ENCODE measurements at regions not wholly inside any gene's neighbourhood (a gene's known extent, or its start where the extent isn't known, plus 50 kb on each side); places are given as distances from the start of the nearest gene placed in this dataset.
"Not testable (repeated sequence)": the region's sequence is repeated elsewhere in the genome, so short reads cannot be mapped to it uniquely, and the experiment has no call there.

DNA sequence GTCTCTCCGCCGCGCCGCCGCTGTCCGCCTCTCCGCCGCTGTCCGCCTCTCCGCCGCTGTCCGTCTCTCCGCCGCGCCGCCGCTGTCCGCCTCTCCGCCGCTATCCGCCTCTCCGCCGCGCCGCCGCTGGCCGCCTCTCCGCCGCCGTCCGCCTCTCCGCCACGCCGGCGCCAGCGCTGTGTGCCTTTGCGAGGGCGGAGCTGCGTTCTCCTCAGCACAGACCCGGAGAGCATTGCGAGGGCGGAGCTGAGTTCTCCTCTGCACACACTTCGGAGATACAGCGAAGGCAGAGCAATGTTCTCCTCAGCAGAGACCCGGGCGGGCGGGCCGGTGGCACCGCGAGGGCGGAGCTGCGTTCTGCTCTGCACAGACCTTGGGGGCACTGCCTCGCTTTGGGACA is 327.4 kb upstream of the PLGLB1 start:
- DNase-seq (ENCODE audit: low read depth) = not testable (repeated sequence)

DNA sequence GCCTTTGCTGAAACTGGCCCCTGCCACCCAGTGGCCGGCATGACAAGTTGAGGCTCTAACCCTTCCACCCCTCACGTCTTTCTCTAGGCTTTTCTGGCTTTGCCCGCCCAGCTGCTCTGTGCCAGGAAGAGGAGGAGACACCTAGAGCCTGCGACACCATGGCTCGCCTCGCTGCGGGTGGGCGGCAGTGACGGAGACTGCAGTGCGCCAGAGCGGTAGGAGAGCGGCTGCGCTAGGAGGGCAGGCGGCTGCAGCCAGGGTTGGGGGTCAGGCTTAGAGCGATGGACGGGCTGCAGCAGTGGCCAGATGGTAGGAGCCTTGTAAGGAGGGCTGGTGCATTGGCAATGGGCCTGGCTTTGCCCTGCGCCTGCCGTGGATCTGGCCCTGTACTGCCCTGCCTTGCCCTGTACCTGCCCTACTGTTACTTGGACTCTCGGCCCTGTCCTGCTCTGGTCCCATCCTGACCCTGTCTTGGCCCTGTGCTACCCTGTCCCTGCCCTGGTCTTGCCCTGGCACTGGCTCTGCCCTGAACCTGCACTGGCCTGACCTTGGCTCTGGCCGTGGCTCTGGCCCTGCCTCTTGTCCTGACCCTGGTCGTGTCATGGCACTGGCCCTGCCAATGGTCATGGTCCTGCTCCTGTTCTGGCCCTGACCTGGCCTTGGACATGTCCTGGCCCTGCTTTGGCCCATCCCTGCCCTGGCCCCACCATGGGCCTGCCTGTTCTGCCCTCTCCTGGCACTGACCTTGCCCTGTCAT is 330.7 kb upstream of the PLGLB1 start:
- not testable (repeated sequence) for DNase-seq (ENCODE audit: low read depth)

DNA sequence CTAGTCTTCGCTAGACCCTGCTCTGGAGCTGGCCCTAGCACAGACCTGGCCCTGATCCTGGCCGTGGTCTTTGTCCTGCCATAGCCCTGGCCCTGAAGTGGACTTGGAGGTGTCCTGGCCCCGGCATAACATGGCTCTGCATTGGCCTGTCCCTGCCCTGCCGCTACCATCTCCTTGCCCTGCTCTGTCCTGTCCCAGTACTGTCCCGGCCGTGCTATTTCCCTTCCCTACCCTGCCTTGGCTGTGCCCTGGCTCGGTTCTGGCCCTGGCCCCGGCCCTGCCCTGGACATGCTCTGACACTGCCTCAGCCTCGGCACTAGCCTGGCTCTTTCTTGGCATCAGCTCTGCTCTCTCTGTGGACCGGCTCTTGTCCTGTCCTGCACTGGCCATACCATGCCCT is 331.8 kb upstream of the PLGLB1 start:
- not testable (repeated sequence) for DNase-seq (ENCODE audit: low read depth)

DNA sequence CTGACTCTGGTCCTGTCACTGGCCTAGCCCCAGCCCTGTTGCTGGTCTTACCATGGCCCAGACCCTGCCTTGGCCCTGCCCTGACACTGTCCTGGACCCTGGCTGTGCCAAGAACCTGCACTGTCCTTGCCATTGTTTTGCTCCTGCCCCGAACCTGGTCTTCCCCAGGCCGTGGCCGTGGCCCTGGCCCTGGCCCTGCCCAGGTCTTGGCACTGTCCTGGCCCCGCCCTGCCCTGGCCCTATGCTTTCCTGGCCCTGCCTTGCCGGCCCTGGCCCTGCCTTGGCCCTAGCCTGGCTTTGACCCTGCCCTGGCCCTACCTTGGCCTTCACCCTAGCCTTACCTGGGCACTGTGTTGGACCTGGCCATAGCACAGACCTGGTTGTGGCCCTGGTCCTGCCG is 332.5 kb upstream of the PLGLB1 start:
- DNase-seq (ENCODE audit: low read depth) = not testable (repeated sequence)

DNA sequence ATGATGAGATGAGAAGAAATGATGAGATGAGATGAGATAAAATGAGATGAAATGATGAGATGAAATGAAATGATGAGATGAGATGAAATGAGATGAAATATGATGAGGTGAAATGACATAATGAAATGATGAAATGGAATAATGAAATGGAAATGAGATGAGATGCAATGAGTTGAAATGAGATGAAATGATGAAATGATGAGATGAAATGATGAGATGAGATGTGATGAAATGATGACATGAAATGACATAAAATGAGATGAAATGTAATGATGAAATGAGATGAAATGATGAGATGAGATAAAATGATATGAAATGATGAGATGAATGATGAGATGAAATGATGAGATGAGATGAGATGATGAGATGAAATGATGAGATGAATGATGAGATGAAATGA is 338.6 kb upstream of the PLGLB1 start:
- DNase-seq (ENCODE audit: low read depth) = not testable (repeated sequence)

DNA sequence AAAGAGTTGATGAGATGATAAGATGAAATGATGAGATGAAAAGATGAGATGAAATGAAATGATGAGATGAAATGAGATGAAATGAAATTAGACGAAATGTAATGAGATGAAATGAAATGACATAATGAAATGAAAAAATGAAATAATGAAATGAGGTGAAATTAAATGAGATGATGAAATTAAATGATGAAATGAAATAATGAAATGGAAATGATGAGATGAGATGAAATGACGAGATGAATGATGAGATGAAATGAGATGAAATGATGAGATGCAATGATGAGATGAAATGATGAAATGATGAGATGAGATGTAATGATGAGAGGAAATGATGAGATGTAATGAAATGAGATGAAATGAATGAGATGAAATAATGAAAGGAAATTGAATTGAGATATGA is 339.3 kb upstream of the PLGLB1 start:
- DNase-seq (ENCODE audit: low read depth) = not testable (repeated sequence)

DNA sequence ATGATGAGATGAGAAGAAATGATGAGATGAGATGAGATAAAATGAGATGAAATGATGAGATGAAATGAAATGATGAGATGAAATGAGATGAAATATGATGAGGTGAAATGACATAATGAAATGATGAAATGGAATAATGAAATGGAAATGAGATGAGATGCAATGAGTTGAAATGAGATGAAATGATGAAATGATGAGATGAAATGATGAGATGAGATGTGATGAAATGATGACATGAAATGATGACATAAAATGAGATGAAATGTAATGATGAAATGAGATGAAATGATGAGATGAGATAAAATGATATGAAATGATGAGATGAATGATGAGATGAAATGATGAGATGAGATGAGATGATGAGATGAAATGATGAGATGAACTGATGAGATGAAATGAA is 340.2 kb upstream of the PLGLB1 start:
- DNase-seq (ENCODE audit: low read depth) = not testable (repeated sequence)

DNA sequence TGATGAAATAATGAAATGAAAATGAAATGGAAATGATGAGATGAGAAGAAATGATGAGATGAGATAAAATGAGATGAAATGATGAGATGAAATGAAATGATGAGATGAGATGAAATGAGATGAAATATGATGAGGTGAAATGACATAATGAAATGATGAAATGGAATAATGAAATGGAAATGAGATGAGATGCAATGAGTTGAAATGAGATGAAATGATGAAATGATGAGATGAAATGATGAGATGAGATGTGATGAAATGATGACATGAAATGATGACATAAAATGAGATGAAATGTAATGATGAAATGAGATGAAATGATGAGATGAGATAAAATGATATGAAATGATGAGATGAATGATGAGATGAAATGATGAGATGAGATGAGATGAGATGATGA is 342.7 kb upstream of the PLGLB1 start:
- not testable (repeated sequence) for DNase-seq (ENCODE audit: low read depth)

DNA sequence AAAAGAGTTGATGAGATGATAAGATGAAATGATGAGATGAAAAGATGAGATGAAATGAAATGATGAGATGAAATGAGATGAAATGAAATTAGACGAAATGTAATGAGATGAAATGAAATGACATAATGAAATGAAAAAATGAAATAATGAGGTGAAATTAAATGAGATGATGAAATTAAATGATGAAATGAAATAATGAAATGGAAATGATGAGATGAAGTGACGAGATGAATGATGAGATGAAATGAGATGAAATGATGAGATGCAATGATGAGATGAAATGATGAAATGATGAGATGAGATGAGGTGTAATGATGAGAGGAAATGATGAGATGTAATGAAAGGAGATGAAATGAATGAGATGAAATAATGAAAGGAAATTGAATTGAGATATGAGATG is 343.4 kb upstream of the PLGLB1 start:
- not testable (repeated sequence) for DNase-seq (ENCODE audit: low read depth)

DNA sequence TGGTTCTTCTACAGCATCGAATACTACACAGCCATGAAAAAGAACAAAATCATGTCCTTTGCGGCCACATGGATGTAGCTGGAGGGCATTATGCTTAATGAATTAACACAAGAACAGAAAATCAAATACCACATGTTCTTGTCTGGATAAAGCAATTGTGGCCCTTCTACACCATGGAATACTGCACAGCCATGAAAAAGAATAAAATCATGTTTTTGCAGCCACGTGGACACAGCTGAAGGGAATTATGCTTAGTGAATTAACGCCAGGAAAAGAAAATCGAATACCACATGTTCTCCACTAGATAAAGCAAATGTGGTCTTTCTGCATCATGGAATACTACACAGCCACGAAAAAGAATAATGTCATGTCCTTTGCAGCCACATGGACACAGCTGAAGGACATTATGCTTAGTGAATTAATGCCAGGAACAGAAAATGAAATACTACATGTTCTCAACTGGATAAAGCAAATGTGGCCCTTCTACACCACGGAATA is 361.8 kb upstream of the PLGLB2 start:
- not testable (repeated sequence) for DNase-seq (ENCODE audit: low read depth)

DNA sequence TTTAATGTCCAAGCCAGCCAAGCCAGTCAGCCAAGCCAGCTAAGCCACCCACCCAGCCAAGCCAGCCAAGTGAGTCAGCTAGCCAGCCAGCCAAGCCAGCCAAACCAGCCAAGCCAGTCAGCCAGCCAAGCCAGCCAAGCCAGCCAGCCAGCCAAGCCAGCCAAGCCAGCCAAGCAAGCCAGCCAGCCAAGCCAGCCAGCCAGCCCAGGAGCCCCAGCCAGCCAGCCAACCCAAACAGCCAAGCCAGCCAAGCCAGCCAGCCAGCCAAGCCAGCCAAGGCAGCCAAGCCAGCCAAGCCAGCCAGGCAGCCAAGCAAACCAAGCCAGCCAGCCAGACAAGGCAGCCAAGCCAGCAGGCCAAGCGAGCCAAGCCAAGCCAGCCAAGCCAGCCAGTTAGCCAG is 352.1 kb upstream of the PLGLB2 start:
- DNase-seq (ENCODE audit: low read depth) = not testable (repeated sequence)

DNA sequence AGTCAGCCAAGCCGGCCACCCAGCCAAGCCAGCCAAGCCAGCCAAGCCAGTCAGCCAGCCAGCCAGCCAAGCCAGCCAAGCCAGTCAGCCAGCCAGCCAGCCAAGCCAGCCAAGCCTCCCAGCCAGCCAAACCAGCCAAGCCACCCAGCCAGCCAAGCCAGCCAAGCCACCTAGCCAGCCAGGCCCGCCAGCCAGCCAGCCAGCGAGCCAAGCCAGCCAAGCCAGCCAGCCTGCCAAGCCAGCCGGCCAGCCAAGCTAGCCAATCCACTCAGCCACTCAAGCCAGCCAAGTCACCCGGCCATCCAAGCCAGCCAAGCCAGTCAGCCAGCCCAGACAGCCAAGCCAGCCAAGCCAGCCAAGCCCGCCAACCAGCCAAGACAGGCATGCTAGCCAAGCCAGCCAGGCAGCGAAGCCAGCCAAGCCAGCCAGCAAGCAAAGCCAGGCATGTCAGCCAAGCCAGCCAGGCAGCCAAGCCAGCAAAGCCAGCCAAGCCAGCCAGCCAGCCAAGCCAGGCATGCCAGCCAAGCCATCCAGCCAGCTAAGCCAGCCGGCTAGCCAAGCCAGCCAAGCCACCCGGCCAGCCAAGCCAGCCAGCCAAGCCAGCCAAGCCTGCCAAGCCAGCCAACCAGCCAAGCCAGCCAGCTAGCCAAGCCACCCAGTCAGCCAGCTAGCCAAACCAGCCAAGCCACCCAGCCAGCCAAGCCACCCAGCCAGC is 351.2 kb upstream of the PLGLB2 start:
- not testable (repeated sequence) for DNase-seq (ENCODE audit: low read depth)

DNA sequence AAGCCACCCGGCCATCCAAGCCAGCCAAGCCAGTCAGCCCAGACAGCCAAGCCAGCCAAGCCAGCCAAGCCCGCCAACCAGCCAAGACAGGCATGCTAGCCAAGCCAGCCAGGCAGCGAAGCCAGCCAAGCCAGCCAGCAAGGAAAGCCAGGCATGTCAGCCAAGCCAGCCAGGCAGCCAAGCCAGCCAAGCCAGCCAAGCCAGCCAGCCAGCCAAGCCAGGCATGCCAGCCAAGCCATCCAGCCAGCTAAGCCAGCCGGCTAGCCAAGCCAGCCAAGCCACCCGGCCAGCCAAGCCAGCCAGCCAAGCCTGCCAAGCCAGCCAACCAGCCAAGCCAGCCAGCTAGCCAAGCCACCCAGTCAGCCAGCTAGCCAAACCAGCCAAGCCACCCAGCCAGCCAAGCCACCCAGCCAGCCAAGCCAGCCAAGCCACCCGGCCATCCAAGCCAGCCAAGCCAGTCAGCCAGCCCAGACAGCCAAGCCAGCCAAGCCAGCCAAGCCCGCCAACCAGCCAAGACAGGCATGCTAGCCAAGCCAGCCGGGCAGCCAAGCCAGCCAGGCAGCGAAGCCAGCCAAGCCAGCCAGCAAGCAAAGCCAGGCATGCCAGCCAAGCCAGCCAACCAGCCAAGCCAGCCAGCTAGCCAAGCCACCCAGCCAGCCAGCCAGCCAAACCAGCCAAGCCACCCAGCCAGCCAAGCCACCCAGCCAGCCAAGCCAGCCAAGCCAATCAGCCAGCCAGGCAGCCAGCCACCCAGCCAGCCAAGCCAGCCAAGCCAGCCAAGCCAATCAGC is 350.4 kb upstream of the PLGLB2 start:
- DNase-seq (ENCODE audit: low read depth) = not testable (repeated sequence)

DNA sequence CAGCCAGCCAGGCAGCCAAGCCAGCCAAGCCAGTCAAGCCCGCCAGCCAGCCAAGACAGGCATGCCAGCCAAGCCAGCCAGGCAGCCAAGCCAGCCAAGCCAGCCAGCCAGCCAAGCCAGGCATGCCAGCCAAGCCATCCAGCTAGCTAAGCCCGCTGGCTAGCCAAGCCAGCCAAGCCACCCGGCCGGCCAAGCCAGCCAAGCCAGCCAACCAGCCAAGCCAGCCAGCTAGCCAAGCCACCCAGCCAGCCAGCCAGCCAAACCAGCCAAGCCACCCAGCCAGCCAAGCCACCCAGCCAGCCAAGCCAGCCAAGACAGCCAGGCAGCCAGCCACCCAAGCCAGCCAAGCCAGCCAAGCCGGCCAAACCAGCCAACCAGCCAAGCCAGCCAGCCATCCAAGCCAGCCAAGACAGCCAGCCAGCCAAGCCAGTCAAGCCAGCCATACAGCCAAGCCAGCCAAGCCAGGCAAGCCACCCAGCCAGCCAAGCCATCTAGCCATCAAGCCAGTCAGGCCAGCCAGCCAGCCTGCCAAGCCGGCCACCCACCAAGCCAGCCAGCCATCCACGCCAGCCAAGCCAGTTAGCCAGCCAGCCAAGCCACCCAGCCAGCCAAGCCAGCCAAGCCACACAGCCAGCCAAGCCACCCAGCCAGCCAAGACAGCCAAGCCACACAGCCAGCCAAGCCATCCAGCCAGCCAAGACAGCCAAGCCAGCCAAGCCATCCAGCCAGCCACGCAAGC is 349.2 kb upstream of the PLGLB2 start:
- DNase-seq (ENCODE audit: low read depth) = not testable (repeated sequence)

DNA sequence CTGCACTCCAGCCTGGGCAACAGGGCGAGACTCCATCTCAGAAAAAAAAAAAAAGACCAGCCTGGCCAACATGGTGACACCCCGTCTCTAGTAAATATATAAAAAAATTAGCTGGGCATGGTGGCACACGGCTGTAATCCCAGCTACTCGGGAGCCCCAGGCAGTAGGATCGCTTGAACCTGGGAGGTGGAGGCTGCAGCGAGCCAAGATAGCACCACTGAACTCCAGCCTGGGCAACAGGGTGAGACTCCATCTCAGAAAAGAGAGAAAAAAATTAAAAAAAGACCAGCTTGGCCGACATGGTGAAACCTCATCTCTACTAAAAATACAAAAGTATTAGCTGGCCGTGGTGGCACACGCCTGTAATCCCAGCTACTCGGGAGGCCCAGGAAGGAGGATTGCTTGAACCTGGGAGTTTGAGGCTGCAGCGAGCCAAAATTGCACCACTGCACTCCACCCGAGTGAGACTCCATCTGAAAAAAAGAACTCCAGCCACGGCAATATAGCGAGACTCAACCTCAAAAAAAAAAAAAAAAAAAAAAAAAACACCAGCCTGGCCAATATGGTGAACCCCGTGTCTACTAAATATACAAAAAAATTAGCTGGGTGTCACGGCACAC is 346.1 kb upstream of the PLGLB2 start:
- DNase-seq (ENCODE audit: low read depth) = no peak

DNA sequence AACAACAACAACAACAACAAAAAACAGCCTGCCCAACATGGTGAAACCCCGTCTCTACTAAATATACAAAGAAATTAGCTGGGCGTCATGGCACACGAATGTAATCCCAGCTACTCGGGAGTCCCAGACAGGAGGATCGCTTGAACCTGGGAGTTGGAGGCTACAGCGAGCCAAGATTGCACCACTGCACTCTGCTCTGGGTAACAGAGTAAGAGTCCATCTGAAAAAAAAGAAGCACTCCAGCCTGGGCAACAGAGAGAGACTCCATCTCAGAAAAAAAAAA is 344.1 kb upstream of the PLGLB2 start:
- DNase-seq (ENCODE audit: low read depth) = no peak

DNA sequence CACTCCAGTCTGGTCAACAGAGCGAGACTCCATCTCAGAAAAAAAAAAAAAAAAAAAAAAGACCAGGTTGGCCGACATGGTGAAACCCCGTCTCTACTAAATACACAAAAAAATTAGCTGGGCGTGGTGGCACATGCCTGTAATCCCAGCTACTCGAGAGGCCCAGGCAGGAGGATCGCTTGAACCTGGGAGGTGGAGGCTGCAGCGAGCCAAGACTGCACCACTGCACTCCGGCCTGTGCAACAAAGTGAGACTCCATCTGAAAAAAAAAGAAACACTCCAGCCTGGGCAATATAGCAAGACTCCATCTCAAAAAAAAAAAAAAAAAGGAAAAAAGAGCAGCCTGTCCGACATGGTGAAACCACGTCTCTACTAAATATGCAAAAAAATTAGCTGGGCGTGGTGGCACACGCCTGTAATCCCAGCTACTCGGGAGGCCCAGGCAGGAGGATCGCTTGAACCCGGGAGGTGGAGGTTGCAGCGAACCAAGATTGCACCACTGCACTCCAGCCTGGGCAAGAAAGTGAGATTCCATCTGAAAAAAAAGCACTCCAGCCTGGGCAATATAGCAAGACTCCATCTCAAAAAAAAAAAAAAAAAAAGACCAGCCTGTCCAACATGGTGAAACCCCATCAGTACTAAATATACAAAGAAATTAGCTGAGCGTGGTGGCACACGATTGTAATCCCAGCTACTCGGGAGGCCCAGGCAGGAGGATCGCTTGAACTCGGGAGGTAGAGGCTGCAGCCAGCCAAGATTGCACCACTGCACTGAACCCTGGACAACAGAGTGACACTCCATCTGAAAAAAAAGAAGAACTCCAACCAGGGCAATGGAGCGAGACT is 343.3 kb upstream of the PLGLB2 start:
- not testable (repeated sequence) for DNase-seq (ENCODE audit: low read depth)

DNA sequence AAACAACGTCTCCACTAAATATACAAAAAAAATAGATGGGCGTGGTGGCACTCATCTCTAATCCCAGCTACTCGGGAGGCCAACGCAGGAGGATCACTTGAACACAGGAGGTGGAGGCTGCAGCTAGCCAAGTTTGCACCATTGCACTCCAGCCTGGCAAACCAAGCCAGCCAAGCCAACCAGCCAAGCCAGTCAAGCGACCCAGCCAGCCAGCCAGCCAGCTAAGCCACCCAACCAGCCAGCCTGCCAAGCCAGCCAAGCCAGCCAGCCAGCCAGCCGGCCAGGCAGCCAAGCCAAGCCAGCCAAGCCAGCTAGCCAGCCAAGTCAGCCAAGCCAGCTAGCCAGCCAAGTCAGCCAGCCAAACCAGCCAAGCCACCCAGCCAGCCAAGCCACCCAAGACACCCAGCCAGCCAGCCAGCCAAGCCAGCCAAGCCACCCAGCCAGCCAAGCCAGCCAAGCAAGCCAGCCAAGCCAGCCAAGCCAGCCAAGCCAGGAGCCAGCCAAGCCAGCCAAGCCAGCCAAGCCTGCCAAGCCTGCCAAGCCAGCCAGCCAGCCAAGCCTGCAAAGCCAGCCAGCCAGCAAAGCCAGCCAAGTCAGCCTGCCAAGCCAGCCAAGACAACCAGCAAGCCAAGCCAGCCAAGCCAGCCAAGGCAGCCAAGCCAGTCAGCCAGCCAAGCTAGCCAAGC is 342.2 kb upstream of the PLGLB2 start:
- not testable (repeated sequence) for DNase-seq (ENCODE audit: low read depth)

DNA sequence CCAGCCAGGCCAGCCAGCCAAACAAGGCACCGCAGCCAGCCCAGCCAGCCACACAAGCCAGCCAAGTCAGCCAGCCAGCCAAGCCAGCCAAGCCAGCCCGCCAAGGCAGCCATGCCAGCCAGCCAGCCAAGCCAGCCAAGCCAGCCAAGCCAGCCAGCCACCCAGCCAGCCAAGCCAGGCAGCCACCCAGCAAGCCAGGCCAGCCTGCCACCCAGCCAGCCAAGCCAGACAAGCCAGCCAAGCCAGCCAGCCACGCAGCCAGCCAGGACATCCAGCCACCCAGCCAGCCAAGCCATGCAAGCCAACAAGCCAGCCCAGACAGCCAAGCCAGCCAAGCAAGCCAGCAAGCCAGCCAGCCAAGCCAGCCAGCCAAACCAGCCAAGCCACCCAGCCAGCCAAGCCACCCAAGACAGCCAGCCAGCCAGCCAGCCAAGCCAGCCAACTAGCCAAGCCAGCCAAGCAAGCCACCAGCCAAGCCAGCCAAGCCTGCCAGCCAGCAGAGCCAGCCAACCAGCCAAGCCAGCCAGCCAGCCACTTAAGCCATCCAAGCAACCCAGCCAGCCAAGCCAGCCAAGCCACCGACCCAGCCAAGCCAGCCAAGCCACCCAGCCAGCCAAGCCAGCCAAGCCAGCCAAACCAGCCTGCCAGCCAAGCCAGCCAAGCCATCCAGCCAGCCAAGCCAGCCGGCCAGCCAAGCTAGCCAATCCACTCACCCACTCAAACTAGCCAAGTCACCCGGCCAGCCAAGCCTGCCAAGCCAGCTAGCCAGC is 341.3 kb upstream of the PLGLB2 start:
- not testable (repeated sequence) for DNase-seq (ENCODE audit: low read depth)

Measured in Daoy (cell line).